Adipocyte (in vitro differentiated cells): ENCODE measurements at regions not wholly inside any gene's neighbourhood (a gene's known extent, or its start where the extent isn't known, plus 50 kb on each side); places are given as distances from the start of the nearest gene placed in this dataset.
"Not testable (repeated sequence)": the region's sequence is repeated elsewhere in the genome, so short reads cannot be mapped to it uniquely, and the experiment has no call there.

ENCODE experiments used
- DNase-seq: peaks from one replicate; pipeline ENCODE4 v3.0.0-alpha.2; 2015; ENCODE audit warnings: low read depth
- H3K27me3 ChIP-seq: replicated peaks from 2 replicates; pipeline ENCODE4 v1.7.0; 2013; ENCODE audit warnings: mild to moderate bottlenecking, low read length, moderate library complexity; ENCODE audit not compliant: control insufficient read depth, insufficient read depth
- H3K36me3 ChIP-seq: 2 replicates; pipeline ENCODE4 v1.7.0; 2013; ENCODE audit warnings: low read length, mild to moderate bottlenecking, moderate library complexity; ENCODE audit not compliant: control insufficient read depth, insufficient read depth, severe bottlenecking
- H3K4me1 ChIP-seq: 2 replicates; pipeline ENCODE4 v1.7.0; 2013; ENCODE audit warnings: mild to moderate bottlenecking, low read length, moderate library complexity; ENCODE audit not compliant: control insufficient read depth, insufficient read depth
- H3K4me3 ChIP-seq: 2 replicates; pipeline ENCODE4 v1.7.0; 2013; ENCODE audit warnings: mild to moderate bottlenecking, low read length, moderate library complexity
- H3K9ac ChIP-seq: 2 replicates; pipeline ENCODE4 v1.7.0; 2013; ENCODE audit warnings: mild to moderate bottlenecking, low read length, moderate library complexity
- H3K9me3 ChIP-seq: 2 replicates; pipeline ENCODE4 v1.7.0; 2013; ENCODE audit warnings: mild to moderate bottlenecking, low read length, moderate library complexity; ENCODE audit not compliant: control insufficient read depth

DNA sequence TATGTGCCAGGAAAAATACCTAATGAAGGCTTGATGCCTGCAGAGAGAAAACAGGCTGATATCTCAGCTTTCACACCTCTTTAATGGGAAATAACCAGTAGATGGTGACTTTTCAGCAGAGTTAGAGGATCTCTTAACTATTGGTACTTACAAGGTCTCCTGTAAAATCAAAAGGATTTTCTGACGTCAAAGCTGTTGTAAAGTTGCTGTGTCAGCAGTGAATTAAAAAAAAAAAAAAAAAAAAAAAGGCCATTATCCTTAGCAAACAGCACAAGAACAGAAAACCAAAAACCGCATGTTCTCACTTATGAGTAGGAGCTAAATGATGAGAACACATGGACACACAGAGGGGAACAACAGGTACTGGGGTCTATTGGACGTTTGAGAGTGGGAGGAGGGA, 349.1 kb downstream of the AMY1C start:
- H3K9me3 ChIP-seq = no peaks in the 10 kb centered on the region
- H3K4me3 ChIP-seq = no peak overlapping the region
- no peaks in the 10 kb centered on the region for H3K4me1 ChIP-seq
- no peak for DNase-seq
- no peak overlapping the region for H3K9ac ChIP-seq
- H3K36me3 ChIP-seq = no peaks in the 10 kb centered on the region
- H3K27me3 ChIP-seq = no peaks in the 10 kb centered on the region

DNA sequence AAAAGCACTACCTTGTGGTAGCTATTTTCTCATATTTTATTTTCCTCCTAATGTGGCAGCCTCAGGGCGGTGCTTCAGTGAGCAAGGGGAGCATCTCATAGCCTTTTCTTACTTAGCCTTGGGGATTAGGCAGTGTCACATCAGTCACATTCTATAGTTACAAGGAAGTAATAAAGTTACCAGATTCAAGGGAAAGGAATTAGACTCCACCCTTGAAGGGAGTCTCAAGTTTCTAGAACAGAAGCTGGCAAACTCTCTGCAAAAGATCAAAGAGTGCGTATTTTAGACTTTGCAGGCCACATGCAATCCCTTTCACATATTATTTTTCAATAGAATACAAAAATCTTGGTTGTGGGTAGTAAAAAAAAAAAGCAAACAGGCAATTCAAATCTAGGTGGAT, 350.4 kb downstream of the AMY1C start:
- H3K9me3 ChIP-seq = no peaks in the 10 kb centered on the region
- no peak overlapping the region for H3K9ac ChIP-seq
- no peaks in the 10 kb centered on the region for H3K27me3 ChIP-seq
- H3K4me3 ChIP-seq = no peak overlapping the region
- DNase-seq = no peak
- no peaks in the 10 kb centered on the region for H3K36me3 ChIP-seq
- H3K4me1 ChIP-seq = no peaks in the 10 kb centered on the region

DNA sequence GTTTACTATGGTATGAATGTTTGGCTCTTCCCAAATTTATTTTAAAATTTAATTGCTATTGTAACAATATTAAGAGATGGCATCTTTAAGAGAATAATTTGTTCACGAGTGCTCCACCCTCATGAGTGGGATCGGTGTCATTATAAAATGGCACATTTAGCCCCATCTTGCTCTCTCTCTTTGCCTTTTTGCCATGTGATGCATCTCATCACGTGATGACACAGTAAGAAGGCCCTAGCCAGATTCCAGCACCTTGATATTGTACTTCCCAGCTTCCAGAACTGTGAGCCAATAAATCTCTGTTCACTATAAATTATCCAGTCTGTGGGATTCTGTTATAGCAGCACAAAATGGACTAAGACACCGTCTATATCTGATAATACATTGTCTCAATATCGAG, 355.8 kb downstream of the AMY1C start:
- no peak for DNase-seq
- Histone ChIP-seq H3K27me3 (no peaks in the 10 kb centered on the region), H3K4me1 (no peaks in the 10 kb centered on the region), H3K36me3 (no peaks in the 10 kb centered on the region), H3K9ac (no peak overlapping the region), H3K4me3 (no peak overlapping the region), H3K9me3 (no peaks in the 10 kb centered on the region)

DNA sequence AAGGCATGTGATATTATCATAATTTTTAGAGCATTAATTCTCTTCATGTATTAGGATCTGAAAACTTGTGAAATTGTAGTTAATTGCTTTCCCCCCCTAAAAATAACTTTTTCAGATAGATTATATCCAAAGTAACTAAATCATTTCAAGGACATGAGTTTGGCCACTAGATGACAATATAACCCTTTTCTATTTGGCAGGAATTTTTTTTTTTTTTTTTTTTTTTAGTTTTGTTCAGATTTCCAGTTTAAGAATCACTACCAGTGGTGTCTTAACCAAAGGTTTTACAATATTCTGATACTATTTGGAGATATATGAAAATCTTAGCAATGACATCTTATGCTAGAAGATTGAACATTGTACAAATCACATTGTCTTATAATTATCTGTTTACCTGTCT, 370.8 kb downstream of the AMY1C start:
- Histone ChIP-seq H3K4me1 (no peaks in the 10 kb centered on the region), H3K4me3 (no peak overlapping the region), H3K27me3 (no peaks in the 10 kb centered on the region), H3K36me3 (no peaks in the 10 kb centered on the region), H3K9me3 (no peaks in the 10 kb centered on the region), H3K9ac (no peak overlapping the region)
- no peak for DNase-seq

DNA sequence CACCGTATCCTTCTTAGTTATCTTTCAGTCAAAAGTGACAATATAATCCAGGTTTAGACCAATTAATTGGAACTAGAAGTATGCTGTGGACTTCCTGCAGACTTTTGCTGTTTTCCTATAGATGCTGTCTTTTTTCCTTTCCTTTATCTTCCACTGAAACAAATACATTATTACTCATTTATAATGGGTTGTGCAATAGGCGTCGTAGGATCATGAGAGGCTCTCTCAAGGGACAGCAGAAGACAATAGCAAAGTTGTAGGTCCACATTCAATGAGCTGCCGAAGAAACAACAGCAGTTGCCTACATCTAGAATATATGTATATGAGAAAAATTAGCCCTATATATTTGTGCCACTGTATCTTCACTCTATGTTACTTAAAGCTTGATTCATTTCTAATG, 371.6 kb downstream of the AMY1C start:
- Histone ChIP-seq H3K9ac (no peak overlapping the region), H3K9me3 (no peaks in the 10 kb centered on the region), H3K4me1 (no peaks in the 10 kb centered on the region), H3K27me3 (no peaks in the 10 kb centered on the region), H3K36me3 (no peaks in the 10 kb centered on the region), H3K4me3 (no peak overlapping the region)
- no peak for DNase-seq

DNA sequence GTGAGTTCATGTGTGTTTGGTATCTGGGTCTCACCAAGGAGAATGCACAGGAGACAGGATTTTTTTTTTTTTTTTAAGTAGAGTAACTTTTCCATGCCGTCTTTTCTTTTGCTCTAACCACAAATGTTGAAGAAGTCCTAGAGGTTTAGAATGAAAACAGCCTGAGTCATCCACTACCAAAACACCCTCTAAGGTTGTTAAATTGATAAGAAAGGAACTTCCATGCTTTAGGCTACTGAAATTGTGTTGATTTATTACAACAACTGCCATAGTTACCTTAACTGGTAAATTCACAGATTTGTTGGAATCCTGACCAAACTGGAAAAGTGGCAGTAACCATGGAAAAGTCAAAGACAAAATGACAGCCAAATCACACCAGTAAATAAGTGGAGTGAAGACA, 375.6 kb downstream of the AMY1C start:
- H3K36me3 ChIP-seq = no peaks in the 10 kb centered on the region
- H3K9me3 ChIP-seq = no peaks in the 10 kb centered on the region
- H3K4me3 ChIP-seq = no peak overlapping the region
- no peaks in the 10 kb centered on the region for H3K27me3 ChIP-seq
- no peaks in the 10 kb centered on the region for H3K4me1 ChIP-seq
- no peak overlapping the region for H3K9ac ChIP-seq
- no peak for DNase-seq

DNA sequence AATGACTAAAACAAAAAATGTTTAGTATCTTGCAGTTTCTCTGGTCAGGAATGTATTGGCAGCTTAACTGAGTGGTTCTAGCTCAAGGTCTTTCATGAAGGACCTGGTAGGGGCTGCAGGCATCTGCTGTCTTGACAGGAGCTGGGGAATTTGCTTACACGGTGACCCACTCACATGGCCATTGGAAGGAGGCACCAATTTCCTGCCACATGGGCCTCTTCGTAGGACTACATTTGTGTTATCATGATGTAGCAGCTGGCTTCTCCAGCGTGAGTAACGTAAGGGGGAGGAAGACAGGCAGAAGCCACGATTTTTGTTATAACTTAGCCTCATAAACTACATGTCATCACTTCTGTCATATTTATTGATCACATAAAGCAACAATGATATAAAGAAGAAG, 376.3 kb downstream of the AMY1C start:
- Histone ChIP-seq H3K9me3 (no peaks in the 10 kb centered on the region), H3K4me3 (no peak overlapping the region), H3K9ac (no peak overlapping the region), H3K4me1 (no peaks in the 10 kb centered on the region), H3K27me3 (no peaks in the 10 kb centered on the region), H3K36me3 (no peaks in the 10 kb centered on the region)
- DNase-seq = no peak

DNA sequence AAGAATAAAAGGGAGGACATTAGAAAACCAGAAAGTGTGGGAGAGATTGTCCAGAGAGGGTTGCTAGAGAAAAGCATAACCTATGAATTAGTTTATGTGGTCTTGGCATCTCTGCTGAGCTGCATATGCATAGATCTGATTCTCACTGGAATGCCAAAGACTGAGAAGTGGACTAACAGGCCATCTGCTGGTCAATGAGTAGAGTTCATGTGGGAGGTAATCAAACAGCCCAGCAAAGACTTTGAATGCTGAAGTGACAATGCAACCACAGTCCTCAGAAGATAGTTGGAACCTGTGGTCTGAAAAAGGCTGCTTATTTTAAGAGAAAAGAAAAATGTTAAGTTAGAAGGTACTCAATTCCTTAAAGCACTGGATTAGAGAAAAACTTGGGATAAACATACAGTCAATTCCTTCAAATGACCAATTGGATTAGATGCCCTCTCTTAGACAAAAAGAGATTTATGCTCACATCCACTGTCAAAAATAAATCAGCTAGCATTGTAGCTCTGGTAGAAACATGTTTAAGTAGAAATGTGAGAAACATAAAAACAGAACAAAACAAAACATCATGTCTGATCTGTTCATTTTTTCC, 382.8 kb downstream of the AMY1C start:
- no peaks in the 10 kb centered on the region for H3K4me1 ChIP-seq
- peak; percentile 12 for DNase-seq

DNA sequence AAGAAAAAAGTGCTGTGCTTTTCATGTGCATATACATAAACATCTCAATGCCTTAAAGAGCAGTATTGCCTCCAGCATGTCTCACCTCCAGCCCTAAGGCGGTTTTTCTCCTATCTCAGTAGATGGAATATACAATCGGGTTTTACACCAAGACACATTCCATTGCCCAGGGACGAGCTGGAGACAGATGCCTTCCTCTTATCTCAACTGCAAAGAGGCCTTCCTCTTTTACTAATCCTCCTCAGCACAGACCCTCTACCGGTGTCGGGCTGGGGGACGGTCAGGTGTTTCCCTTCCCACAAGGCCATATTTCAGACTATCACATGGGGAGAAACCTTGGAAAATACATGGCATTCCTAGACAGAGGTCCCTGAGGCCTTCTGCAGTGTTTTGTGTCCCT, 385.3 kb downstream of the AMY1C start:
- DNase-seq, H3K4me3 ChIP-seq, H3K9me3 ChIP-seq, H3K9ac ChIP-seq, H3K36me3 ChIP-seq, H3K27me3 ChIP-seq, H3K4me1 ChIP-seq: not testable (repeated sequence)

More for the DNA sequence above, 382.8 kb downstream of the AMY1C start:
- Histone ChIP-seq H3K9me3 (no peaks in the 10 kb centered on the region), H3K9ac (no peak overlapping the region), H3K27me3 (no peaks in the 10 kb centered on the region), H3K4me3 (no peak overlapping the region), H3K36me3 (no peaks in the 10 kb centered on the region)

DNA sequence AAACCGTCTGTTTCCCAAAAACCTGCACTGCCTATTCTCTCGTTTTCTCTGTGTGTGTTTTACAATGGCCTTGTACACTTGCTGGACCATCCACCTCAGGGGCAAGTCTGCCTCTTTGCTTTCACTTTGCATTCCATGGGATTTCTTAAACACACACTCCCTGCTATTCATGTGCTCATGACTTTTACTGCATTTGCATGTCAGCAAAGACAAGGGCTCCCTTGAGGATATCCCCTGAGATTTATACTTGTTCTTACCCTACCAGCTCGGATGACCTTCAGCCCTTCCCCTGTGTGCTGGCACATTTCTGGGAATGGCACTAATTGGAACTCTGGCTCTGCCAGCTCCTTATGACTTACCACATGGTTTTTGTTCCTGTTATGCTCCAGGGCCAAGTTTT, 386.9 kb downstream of the AMY1C start:
- H3K36me3 ChIP-seq = no peaks in the 10 kb centered on the region
- H3K9ac ChIP-seq = no peak overlapping the region
- H3K4me3 ChIP-seq = no peak overlapping the region
- no peaks in the 10 kb centered on the region for H3K4me1 ChIP-seq
- no peaks in the 10 kb centered on the region for H3K27me3 ChIP-seq
- DNase-seq = no peak
- H3K9me3 ChIP-seq = no peaks in the 10 kb centered on the region

DNA sequence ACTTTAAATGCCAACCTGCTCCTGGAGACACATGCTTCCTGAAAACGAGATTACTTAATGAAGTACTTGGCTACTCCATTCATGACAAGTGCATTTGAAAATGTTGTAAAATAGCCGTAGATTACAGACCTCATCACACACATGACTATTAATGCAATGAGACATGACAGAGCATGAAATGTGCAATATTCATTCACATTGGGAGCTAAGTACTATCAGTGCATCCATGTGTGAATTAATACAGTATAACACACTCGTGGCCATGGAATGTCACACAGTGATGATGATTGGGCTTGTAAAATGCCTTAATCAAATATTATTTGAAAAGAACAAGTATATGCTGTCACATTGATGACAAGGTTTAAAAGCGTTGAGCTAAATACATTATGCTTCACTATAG, 407.0 kb downstream of the AMY1C start:
- Histone ChIP-seq H3K4me3 (no peak overlapping the region), H3K27me3 (no peaks in the 10 kb centered on the region), H3K4me1 (no peaks in the 10 kb centered on the region), H3K9me3 (no peaks in the 10 kb centered on the region), H3K9ac (no peak overlapping the region), H3K36me3 (no peaks in the 10 kb centered on the region)
- no peak for DNase-seq

DNA sequence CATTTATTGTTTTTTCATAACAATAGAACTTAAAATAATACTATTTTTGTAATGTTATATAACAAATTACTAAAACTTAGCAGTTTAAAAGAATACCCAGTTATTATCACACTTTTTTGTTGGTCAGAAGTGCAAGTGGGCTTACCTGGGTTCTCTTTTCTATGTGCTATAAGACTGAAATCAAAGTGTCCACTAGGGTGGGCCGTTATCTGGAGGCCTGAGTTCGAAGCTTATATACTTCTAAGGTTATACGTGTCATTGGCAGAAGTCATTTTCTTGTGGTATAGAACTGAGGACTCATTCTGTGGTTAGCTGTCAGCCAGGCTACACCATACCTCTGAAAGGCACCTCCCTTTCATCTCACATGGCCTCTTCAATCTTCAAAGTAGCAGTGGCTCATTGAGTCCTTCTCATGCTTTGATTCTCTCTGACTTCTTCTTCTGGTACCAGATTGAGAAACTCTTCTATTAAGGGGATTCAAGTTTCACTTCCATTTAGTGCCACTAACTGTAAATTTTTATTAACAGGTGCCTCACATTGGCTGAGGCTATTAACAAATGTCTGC, 414.3 kb downstream of the AMY1C start:
- Histone ChIP-seq H3K4me3 (no peak overlapping the region), H3K4me1 (no peaks in the 10 kb centered on the region), H3K27me3 (no peaks in the 10 kb centered on the region), H3K9ac (no peak overlapping the region), H3K36me3 (no peaks in the 10 kb centered on the region), H3K9me3 (no peaks in the 10 kb centered on the region)
- DNase-seq = no peak
